Activated T-cell treated with anti-CD3 and anti-CD28 coated beads, Interleukin-2, amount 50 U/mL, for 72 hours (primary cell): ENCODE measurements at regions not wholly inside any gene's neighbourhood (a gene's known extent, or its start where the extent isn't known, plus 50 kb on each side); places are given as distances from the start of the nearest gene placed in this dataset.
A peak's percentile ranks its signal among the peaks of the same experiment; 100 is the strongest.

Source experiments
- ATAC-seq, 2 donors: fragments of 150-1000 bp; cut with Tn5 transposase; replicated peaks in 1 of 2; 2 replicates each; pipeline ENCODE4 v1.10.0; 2021; ENCODE audit warnings: moderate library complexity in 2 of 2, mild to moderate bottlenecking in 1 of 2
- DNase-seq, 2 donors: peaks; one replicate each; pipeline ENCODE4 v3.0.0; 2021 to 2022; ENCODE audit warnings: mixed read lengths in 1 of 2
- H3K27ac Mint-ChIP-seq: one replicate; pipeline ENCODE4 v1.8.0; 2022; ENCODE audit warnings: mild to moderate bottlenecking, moderate library complexity, mixed read lengths
- H3K27me3 Mint-ChIP-seq: one replicate; pipeline ENCODE4 v1.8.0; 2022; ENCODE audit warnings: low read depth, mixed read lengths
- H3K36me3 Mint-ChIP-seq, 2 donors: one replicate each; pipeline ENCODE4 v1.8.0; 2022; ENCODE audit warnings: mixed read lengths in 2 of 2, mild to moderate bottlenecking in 1 of 2; ENCODE audit not compliant: insufficient read depth in 2 of 2
- H3K4me1 Mint-ChIP-seq: one replicate; pipeline ENCODE4 v1.8.0; 2022; ENCODE audit warnings: low read depth, mixed read lengths
- H3K4me3 Mint-ChIP-seq, 2 donors: one replicate each; pipeline ENCODE4 v1.8.0; 2022; ENCODE audit warnings: mild to moderate bottlenecking in 2 of 2, mixed read lengths in 2 of 2, moderate library complexity in 2 of 2
- H3K9me3 Mint-ChIP-seq, 2 donors: one replicate each; pipeline ENCODE4 v1.8.0; 2022; ENCODE audit warnings: mixed read lengths in 2 of 2

DNA sequence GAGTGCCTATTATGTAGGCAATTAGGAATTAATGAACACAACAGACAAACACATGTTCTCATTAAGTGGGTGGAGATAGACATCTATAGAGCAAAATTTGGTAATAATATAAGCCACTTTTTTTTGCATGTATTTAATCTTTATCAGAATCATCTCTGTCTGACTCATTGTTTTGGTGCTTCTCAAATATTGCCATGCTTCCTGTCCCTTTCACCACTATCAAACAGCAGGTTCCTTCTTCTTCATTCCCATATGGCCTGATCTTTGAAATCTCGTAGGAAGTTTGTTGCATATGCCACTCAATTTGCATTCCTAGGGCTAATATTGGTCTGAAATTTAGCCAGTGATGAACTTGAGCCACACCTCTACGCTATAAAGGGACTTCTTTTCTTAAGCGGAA lies 128.9 kb upstream of the SPEF2 start:
- H3K36me3 Mint-ChIP-seq = no peaks in the 10 kb centered on the region
- ATAC-seq (no peak), DNase-seq (no peak)
- no peak overlapping the region for H3K4me3 Mint-ChIP-seq
- no peak overlapping the region for H3K27ac Mint-ChIP-seq
- H3K4me1 Mint-ChIP-seq = no peaks in the 10 kb centered on the region
- H3K27me3 Mint-ChIP-seq = peaks cover 35% of the 10 kb centered on the region
- H3K9me3 Mint-ChIP-seq = no peaks in the 10 kb centered on the region

DNA sequence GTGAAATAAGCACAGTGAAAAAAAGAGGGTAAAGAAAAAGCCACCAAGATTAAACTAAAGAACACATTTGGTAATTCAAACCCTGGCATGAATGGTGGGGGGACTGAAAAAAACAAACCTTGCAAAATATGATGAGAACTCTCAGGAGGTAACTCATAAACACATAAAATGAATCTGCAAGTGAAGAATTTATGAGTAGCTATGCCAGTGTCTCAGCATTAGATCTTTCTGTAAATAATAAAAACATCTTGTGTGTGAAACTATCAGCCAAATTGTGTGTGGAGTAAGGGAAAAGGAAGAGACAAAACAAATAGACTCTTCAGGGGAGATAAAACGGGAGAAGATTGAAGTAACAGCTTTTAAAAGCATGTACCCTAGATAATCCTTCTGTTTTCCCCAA lies 129.6 kb upstream of the SPEF2 start:
- no peak overlapping the region for H3K4me3 Mint-ChIP-seq
- no peak overlapping the region for H3K27ac Mint-ChIP-seq
- DNase-seq (no peak), ATAC-seq (no peak)
- no peaks in the 10 kb centered on the region for H3K4me1 Mint-ChIP-seq
- H3K27me3 Mint-ChIP-seq = peaks cover 35% of the 10 kb centered on the region
- no peaks in the 10 kb centered on the region for H3K9me3 Mint-ChIP-seq
- no peaks in the 10 kb centered on the region for H3K36me3 Mint-ChIP-seq

GRCh38 chr5:35487233-35488025 lies 130.2 kb upstream of the SPEF2 start:
- H3K27me3 Mint-ChIP-seq = peaks cover 35% of the 10 kb centered on the region
- DNase-seq (no peak), ATAC-seq (no peak)
- H3K4me1 Mint-ChIP-seq = no peaks in the 10 kb centered on the region
- no peaks in the 10 kb centered on the region for H3K36me3 Mint-ChIP-seq
- no peak overlapping the region for H3K27ac Mint-ChIP-seq
- no peak overlapping the region for H3K4me3 Mint-ChIP-seq
- no peaks in the 10 kb centered on the region for H3K9me3 Mint-ChIP-seq

GRCh38 chr5:35485487-35485886 lies 132.2 kb upstream of the SPEF2 start:
- H3K27me3 Mint-ChIP-seq = peaks cover 27% of the 10 kb centered on the region
- no peaks in the 10 kb centered on the region for H3K9me3 Mint-ChIP-seq
- no peaks in the 10 kb centered on the region for H3K4me1 Mint-ChIP-seq
- no peak overlapping the region for H3K4me3 Mint-ChIP-seq
- H3K36me3 Mint-ChIP-seq = peaks cover 0 to 2% of the 10 kb centered on the region in 2 donors
- no peak overlapping the region for H3K27ac Mint-ChIP-seq
- ATAC-seq (no peak), DNase-seq (no peak)

DNA sequence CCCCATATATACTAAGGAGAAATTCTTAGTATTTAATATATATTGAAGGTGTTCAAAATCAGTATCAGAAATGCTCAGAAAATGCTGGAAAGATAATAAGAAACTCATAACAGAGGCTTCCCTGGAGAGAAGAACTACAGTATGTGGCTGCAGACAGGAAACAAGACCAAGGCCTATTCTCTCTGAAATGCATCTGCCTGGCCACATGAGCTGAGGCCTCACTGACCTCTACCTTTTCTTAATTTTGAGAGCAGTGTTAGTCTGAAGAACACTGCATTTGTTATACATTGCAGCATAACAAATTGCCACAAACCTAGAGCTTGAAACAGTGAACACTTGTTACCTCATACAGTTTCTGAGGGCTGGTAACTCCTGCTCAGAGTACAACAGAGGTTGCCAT lies 133.4 kb upstream of the SPEF2 start:
- no peak for ATAC-seq
- peaks cover 17% of the 10 kb centered on the region for H3K27me3 Mint-ChIP-seq
- H3K9me3 Mint-ChIP-seq = peaks cover 0 to under 1% of the 10 kb centered on the region in 2 donors
- no peak overlapping the region for H3K27ac Mint-ChIP-seq
- H3K4me1 Mint-ChIP-seq = peaks cover 4% of the 10 kb centered on the region
- peaks cover 0 to 3% of the 10 kb centered on the region in 2 donors for H3K36me3 Mint-ChIP-seq
- DNase-seq = no peak
- no peak overlapping the region for H3K4me3 Mint-ChIP-seq

DNA sequence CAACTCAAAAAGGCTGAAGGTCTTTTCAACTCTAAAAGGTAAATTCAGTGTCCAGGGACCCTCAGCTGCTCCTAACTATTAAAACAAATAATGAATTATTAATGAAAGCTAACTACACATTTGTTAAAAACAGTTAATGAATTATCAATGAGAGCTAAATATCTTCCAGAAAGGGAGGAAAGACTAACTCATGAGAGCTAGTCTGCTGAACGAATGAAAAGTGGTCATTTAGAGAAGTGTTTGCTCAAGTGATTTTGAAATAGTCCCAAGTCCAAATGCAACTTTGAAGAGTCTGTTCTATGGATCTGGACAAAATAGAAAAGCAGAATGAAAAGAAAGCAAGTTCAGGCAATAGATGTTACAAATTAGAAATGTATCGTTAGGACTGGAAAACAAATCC lies 133.9 kb upstream of the SPEF2 start:
- ATAC-seq (no peak), DNase-seq (no peak)
- no peak overlapping the region for H3K27ac Mint-ChIP-seq
- no peak overlapping the region for H3K4me3 Mint-ChIP-seq
- H3K9me3 Mint-ChIP-seq = peaks cover 0 to 4% of the 10 kb centered on the region in 2 donors
- H3K36me3 Mint-ChIP-seq = peaks cover 0 to 6% of the 10 kb centered on the region in 2 donors
- peaks cover 17% of the 10 kb centered on the region for H3K27me3 Mint-ChIP-seq
- H3K4me1 Mint-ChIP-seq = peaks cover 9% of the 10 kb centered on the region

DNA sequence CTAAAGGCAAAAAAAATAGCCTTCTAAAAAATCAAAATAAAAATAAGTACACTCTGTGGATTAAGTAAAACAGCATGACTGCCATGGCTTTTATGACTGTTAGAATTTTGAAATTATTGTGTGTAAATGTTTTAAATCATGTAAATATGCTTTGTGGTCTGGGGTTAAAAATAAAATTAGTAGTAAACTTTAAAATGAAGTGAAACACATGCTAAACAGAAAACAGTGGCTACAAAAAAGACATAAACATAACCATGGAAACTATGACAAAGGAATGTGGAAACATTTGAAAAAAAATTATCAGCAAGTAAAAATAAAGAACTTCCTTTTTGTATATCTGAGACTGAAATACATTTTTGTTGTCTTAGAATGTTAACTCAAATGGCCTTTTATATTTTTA lies 134.5 kb upstream of the SPEF2 start:
- ATAC-seq = no peak
- Mint-ChIP-seq H3K27ac (no peak overlapping the region), H3K9me3 (peaks cover 0 to 4% of the 10 kb centered on the region in 2 donors), H3K36me3 (peaks cover 0 to 6% of the 10 kb centered on the region in 2 donors), H3K27me3 (peaks cover 17% of the 10 kb centered on the region), H3K4me1 (peaks cover 9% of the 10 kb centered on the region), H3K4me3 (no peak overlapping the region)
- no peak for DNase-seq

GRCh38 chr5:35482167-35482755 lies 135.4 kb upstream of the SPEF2 start:
- H3K4me3 Mint-ChIP-seq = no peak overlapping the region
- H3K4me1 Mint-ChIP-seq = peaks cover 9% of the 10 kb centered on the region
- ATAC-seq (no peak), DNase-seq (no peak)
- H3K27ac Mint-ChIP-seq = no peak overlapping the region
- H3K9me3 Mint-ChIP-seq = peaks cover 0 to 4% of the 10 kb centered on the region in 2 donors
- peaks cover 0 to 6% of the 10 kb centered on the region in 2 donors for H3K36me3 Mint-ChIP-seq
- peaks cover 8% of the 10 kb centered on the region for H3K27me3 Mint-ChIP-seq

GRCh38 chr5:35478856-35479682 lies 138.6 kb upstream of the SPEF2 start:
- ATAC-seq = peak; percentile 68 to 79
- peaks cover 0 to 4% of the 10 kb centered on the region in 2 donors for H3K9me3 Mint-ChIP-seq
- peaks cover 9% of the 10 kb centered on the region for H3K4me1 Mint-ChIP-seq
- DNase-seq = peak in 1 of 2 donors; percentile 2
- H3K27me3 Mint-ChIP-seq = no peaks in the 10 kb centered on the region
- peak overlapping the region; percentile 72 to 78 for H3K4me3 Mint-ChIP-seq
- peaks cover 0 to 6% of the 10 kb centered on the region in 2 donors for H3K36me3 Mint-ChIP-seq
- peak overlapping the region; percentile 89 for H3K27ac Mint-ChIP-seq

GRCh38 chr5:35477911-35478310 lies 139.8 kb upstream of the SPEF2 start:
- Mint-ChIP-seq H3K27ac (peak overlapping the region; percentile 3), H3K36me3 (peaks cover 0 to 6% of the 10 kb centered on the region in 2 donors), H3K4me1 (peaks cover 9% of the 10 kb centered on the region)

GRCh38 chr5:35477321-35477720 lies 140.3 kb upstream of the SPEF2 start:
- H3K27me3 Mint-ChIP-seq = no peaks in the 10 kb centered on the region
- peaks cover 0 to 4% of the 10 kb centered on the region in 2 donors for H3K9me3 Mint-ChIP-seq
- peaks cover 9% of the 10 kb centered on the region for H3K4me1 Mint-ChIP-seq
- ATAC-seq (no peak), DNase-seq (no peak)
- no peak overlapping the region for H3K27ac Mint-ChIP-seq
- H3K36me3 Mint-ChIP-seq = peaks cover 0 to 6% of the 10 kb centered on the region in 2 donors
- H3K4me3 Mint-ChIP-seq = no peak overlapping the region

More at GRCh38 chr5:35477911-35478310, 139.8 kb upstream of the SPEF2 start:
- ATAC-seq = no peak
- Mint-ChIP-seq H3K4me3 (no peak overlapping the region), H3K27me3 (no peaks in the 10 kb centered on the region), H3K9me3 (peaks cover 0 to 4% of the 10 kb centered on the region in 2 donors)
- DNase-seq = no peak

DNA sequence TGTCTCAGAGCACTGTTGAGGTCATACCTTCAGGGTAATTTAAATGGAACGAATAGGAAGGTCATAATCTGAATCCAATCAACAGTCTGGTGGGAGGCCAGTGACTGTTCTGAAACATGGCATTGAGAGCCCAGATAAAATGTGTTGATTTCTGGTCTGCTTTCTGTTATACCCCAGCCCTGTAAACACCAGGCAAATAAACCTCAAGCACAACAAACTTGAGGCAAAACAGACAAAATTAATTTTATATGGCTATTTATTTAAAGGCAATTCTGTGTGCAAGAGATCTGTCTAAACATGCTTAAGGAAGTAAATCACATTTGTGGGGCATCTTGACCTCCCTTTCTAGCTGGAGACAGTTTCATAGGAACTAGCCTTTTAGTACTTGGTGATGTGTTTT lies 140.9 kb upstream of the SPEF2 start:
- peaks cover 0 to 4% of the 10 kb centered on the region in 2 donors for H3K9me3 Mint-ChIP-seq

GRCh38 chr5:35476036-35476435 lies 141.6 kb upstream of the SPEF2 start:
- Mint-ChIP-seq H3K36me3 (peaks cover 0 to 4% of the 10 kb centered on the region in 2 donors), H3K9me3 (peaks cover 0 to 4% of the 10 kb centered on the region in 2 donors), H3K27ac (no peak overlapping the region), H3K4me3 (no peak overlapping the region), H3K4me1 (peaks cover 9% of the 10 kb centered on the region), H3K27me3 (no peaks in the 10 kb centered on the region)
- ATAC-seq (no peak), DNase-seq (no peak)

More for the DNA sequence above, 140.9 kb upstream of the SPEF2 start:
- Mint-ChIP-seq H3K27ac (no peak overlapping the region), H3K36me3 (peaks cover 0 to 6% of the 10 kb centered on the region in 2 donors), H3K4me1 (peaks cover 9% of the 10 kb centered on the region), H3K4me3 (no peak overlapping the region), H3K27me3 (no peaks in the 10 kb centered on the region)
- ATAC-seq = no peak
- no peak for DNase-seq
